ENCODE measurements at regions not wholly inside any gene's neighbourhood (a gene's known extent, or its start where the extent isn't known, plus 50 kb on each side); places are given as distances from the start of the nearest gene placed in this dataset.

GRCh38 chr12:84537666-84538065, 374.9 kb downstream of the SLC6A15 start:
- no peak for TF ChIP-seq CTCF (IDR thresholded peaks at IDR 0.05; ENCODE audit: borderline replicate concordance, control extremely low read depth, extremely low read depth, insufficient read depth, missing control alignments)
- no peak for DNase-seq (ENCODE audit: low spot score)
- in situ Hi-C loops (cut with MboI; ENCODE audit: low sequenced_read_pairs, unreplicated experiment) = no loop called here

- DNase-seq (ENCODE audit: low spot score) = no peak
- in situ Hi-C loops (cut with MboI; ENCODE audit: low sequenced_read_pairs, unreplicated experiment) = no loop called here
- no peak for TF ChIP-seq CTCF (IDR thresholded peaks at IDR 0.05; ENCODE audit: borderline replicate concordance, control extremely low read depth, extremely low read depth, insufficient read depth, missing control alignments)
Observed at GRCh38 chr12:84512751-84513150, 399.8 kb downstream of the SLC6A15 start.

- DNase-seq (ENCODE audit: low spot score) = no peak
- in situ Hi-C loops (cut with MboI; ENCODE audit: low sequenced_read_pairs, unreplicated experiment) = no loop called here
- TF ChIP-seq CTCF (IDR thresholded peaks at IDR 0.05; ENCODE audit: borderline replicate concordance, control extremely low read depth, extremely low read depth, insufficient read depth, missing control alignments) = no peak
Observed at GRCh38 chr12:84508851-84509260, 403.7 kb downstream of the SLC6A15 start.

GRCh38 chr12:84507956-84508850, 404.4 kb downstream of the SLC6A15 start:
- no peak for TF ChIP-seq CTCF (IDR thresholded peaks at IDR 0.05; ENCODE audit: borderline replicate concordance, control extremely low read depth, extremely low read depth, insufficient read depth, missing control alignments)
- DNase-seq (ENCODE audit: low spot score) = no peak
- in situ Hi-C loops (cut with MboI; ENCODE audit: low sequenced_read_pairs, unreplicated experiment) = no loop called here

- TF ChIP-seq CTCF (IDR thresholded peaks at IDR 0.05; ENCODE audit: borderline replicate concordance, control extremely low read depth, extremely low read depth, insufficient read depth, missing control alignments) = no peak
- in situ Hi-C loops (cut with MboI; ENCODE audit: low sequenced_read_pairs, unreplicated experiment) = no loop called here
- no peak for DNase-seq (ENCODE audit: low spot score)
Observed at GRCh38 chr12:84506282-84506681, 406.3 kb downstream of the SLC6A15 start.

GRCh38 chr12:84502907-84503787, 409.5 kb downstream of the SLC6A15 start:
- in situ Hi-C loops (cut with MboI; ENCODE audit: low sequenced_read_pairs, unreplicated experiment) = no loop called here
- peak; percentile 65 for TF ChIP-seq CTCF (IDR thresholded peaks at IDR 0.05; ENCODE audit: borderline replicate concordance, control extremely low read depth, extremely low read depth, insufficient read depth, missing control alignments)
- DNase-seq (ENCODE audit: low spot score) = peak; percentile 4
